ENCODE measurements at regions not wholly inside any gene's neighbourhood (a gene's known extent, or its start where the extent isn't known, plus 50 kb on each side); places are given as distances from the start of the nearest gene placed in this dataset.

- Histone ChIP-seq H2AFZ (ENCODE audit: control insufficient read depth, low read depth, low read length) (no peak overlapping the region), H3K27ac (ENCODE audit: control insufficient read depth, insufficient read depth) (no peak overlapping the region), H3K9ac (ENCODE audit: control insufficient read depth, insufficient read depth, low read length) (no peak overlapping the region), H3K4me1 (ENCODE audit: control insufficient read depth, insufficient read depth, low read length) (no peaks in the 10 kb centered on the region), H4K20me1 (ENCODE audit: control insufficient read depth, insufficient read depth) (no peaks in the 10 kb centered on the region), H3K4me3 (no peak overlapping the region), H3K79me2 (ENCODE audit: control insufficient read depth, insufficient read depth, low read length) (no peaks in the 10 kb centered on the region), H3K4me2 (ENCODE audit: control insufficient read depth, insufficient read depth) (no peak overlapping the region), H3K9me3 (replicated peaks; ENCODE audit: control insufficient read depth, insufficient read depth, low read length) (no peaks in the 10 kb centered on the region), H3K36me3 (ENCODE audit: control insufficient read depth in 2 of 2, insufficient read depth in 2 of 2, low read length in 1 of 2) (no peaks in the 10 kb centered on the region), H3K27me3 (replicated peaks in 1 of 2; ENCODE audit: control insufficient read depth in 2 of 2, insufficient read depth in 2 of 2, low read length in 1 of 2) (no peaks in the 10 kb centered on the region)
- SMC1A ChIA-PET (ENCODE audit: uncharacterized antibody, unreplicated experiment): no interaction called here
- no TSS peak for BruUV-seq (replicated peaks)
- no peak for TF ChIP-seq ASH2L (IDR thresholded peaks at IDR 0.05; ENCODE audit: borderline replicate concordance, low read depth)
- intact Hi-C loops (cut with micrococcal nuclease; ENCODE audit: unreplicated experiment) (no loop called here), in situ Hi-C loops (cut with MboI) (no loop called here)
- POLR2A ChIA-PET: no interaction called here
- ATAC-seq (no peak), DNase-seq (ENCODE audit: low read depth, low spot score) (no peak), FAIRE-seq (no peak)
- CTCF ChIA-PET: no interaction called here
- RAD21 ChIA-PET (ENCODE audit: unreplicated experiment): no interaction called here
- 0% methylated on average over 1 of the region's 1 CpG for WGBS (ENCODE audit: insufficient coverage, insufficient replicate concordance, low lambda C conversion rate, missing lambda C conversion rate)
Measured at GRCh38 chr7:45999541-45999940, 78.5 kb upstream of the IGFBP3 start.

DNA sequence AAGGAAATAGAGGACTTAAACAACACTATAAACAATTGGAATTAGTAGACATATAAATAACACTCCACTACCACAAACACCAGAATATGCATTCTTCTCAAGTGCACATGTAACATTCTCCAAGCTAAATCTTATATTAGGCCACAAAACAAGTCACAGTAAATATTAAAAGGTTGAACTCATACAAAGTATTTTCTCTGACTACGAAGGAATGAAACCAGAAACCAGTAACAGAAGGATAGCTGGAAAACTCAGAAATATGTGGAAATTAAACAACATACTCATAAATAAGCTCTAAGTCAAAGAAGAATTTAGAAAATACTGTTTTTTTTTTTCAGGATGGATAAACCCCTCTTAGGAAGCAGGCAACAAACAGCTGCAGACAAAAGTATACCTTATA, 77.4 kb upstream of the IGFBP3 start:
- Histone ChIP-seq H2AFZ (ENCODE audit: control insufficient read depth, low read depth, low read length) (no peak overlapping the region), H3K4me2 (ENCODE audit: control insufficient read depth, insufficient read depth) (no peak overlapping the region), H3K36me3 (ENCODE audit: control insufficient read depth in 2 of 2, insufficient read depth in 2 of 2, low read length in 1 of 2) (no peaks in the 10 kb centered on the region), H3K27ac (ENCODE audit: control insufficient read depth, insufficient read depth) (no peak overlapping the region), H3K4me1 (ENCODE audit: control insufficient read depth, insufficient read depth, low read length) (no peaks in the 10 kb centered on the region), H3K79me2 (ENCODE audit: control insufficient read depth, insufficient read depth, low read length) (no peaks in the 10 kb centered on the region), H3K4me3 (no peak overlapping the region), H3K9ac (ENCODE audit: control insufficient read depth, insufficient read depth, low read length) (no peak overlapping the region), H4K20me1 (ENCODE audit: control insufficient read depth, insufficient read depth) (no peaks in the 10 kb centered on the region), H3K9me3 (replicated peaks; ENCODE audit: control insufficient read depth, insufficient read depth, low read length) (no peaks in the 10 kb centered on the region), H3K27me3 (replicated peaks in 1 of 2; ENCODE audit: control insufficient read depth in 2 of 2, insufficient read depth in 2 of 2, low read length in 1 of 2) (no peaks in the 10 kb centered on the region)
- intact Hi-C loops (cut with micrococcal nuclease; ENCODE audit: unreplicated experiment): no loop called here
- RAD21 ChIA-PET (ENCODE audit: unreplicated experiment): no interaction called here
- no peak for ATAC-seq
- in situ Hi-C loops (cut with MboI): no loop called here
- no peak for TF ChIP-seq ZNF217 (IDR thresholded peaks at IDR 0.05)
- no peak for TF ChIP-seq SRF (IDR thresholded peaks at IDR 0.05; ENCODE audit: low read depth in 2 of 2, low read length in 2 of 2)
- no peak for TF ChIP-seq ASH2L (IDR thresholded peaks at IDR 0.05; ENCODE audit: borderline replicate concordance, low read depth)
- no peak for TF ChIP-seq HDAC6 (IDR thresholded peaks at IDR 0.05; ENCODE audit: unreplicated experiment)
- no peak for TF ChIP-seq MYB (IDR thresholded peaks at IDR 0.05; ENCODE audit: borderline replicate concordance, low read depth, low read length)
- TF ChIP-seq RBBP5 (conservative IDR thresholded peaks at IDR 0.05): no peak
- TF ChIP-seq HSF1 (IDR thresholded peaks at IDR 0.05; ENCODE audit: low read depth, low read length): no peak
- TF ChIP-seq NR2C2 (IDR thresholded peaks at IDR 0.05; ENCODE audit: borderline replicate concordance, control insufficient read depth, insufficient read length, low read depth): no peak
- no peak for TF ChIP-seq YY1 (IDR thresholded peaks at IDR 0.05; ENCODE audit: low read depth, low read length)
- TF ChIP-seq PAX5 (IDR thresholded peaks at IDR 0.05; ENCODE audit: borderline replicate concordance, low read depth, low read length): no peak
- TF ChIP-seq, protein P1, sequence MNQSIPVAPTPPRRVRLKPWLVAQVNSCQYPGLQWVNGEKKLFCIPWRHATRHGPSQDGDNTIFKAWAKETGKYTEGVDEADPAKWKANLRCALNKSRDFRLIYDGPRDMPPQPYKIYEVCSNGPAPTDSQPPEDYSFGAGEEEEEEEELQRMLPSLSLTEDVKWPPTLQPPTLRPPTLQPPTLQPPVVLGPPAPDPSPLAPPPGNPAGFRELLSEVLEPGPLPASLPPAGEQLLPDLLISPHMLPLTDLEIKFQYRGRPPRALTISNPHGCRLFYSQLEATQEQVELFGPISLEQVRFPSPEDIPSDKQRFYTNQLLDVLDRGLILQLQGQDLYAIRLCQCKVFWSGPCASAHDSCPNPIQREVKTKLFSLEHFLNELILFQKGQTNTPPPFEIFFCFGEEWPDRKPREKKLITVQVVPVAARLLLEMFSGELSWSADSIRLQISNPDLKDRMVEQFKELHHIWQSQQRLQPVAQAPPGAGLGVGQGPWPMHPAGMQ (IDR thresholded peaks at IDR 0.05; ENCODE audit: borderline replicate concordance): no peak
- no peak for TF ChIP-seq GABPA (IDR thresholded peaks at IDR 0.05; ENCODE audit: low read depth)
- no peak for TF ChIP-seq KLF5 (IDR thresholded peaks at IDR 0.05; ENCODE audit: partially characterized antibody)
- TF ChIP-seq EED (IDR thresholded peaks at IDR 0.05; ENCODE audit: low read depth): no peak
- SMC1A ChIA-PET (ENCODE audit: uncharacterized antibody, unreplicated experiment): interaction anchor here (1.2 kb wide), 1 partner anchor 10 kb away, joined by 5 read pairs; no protein-coding TSS in a partner anchor
- BruUV-seq (replicated peaks): no TSS peak
- DNase-seq (ENCODE audit: low read depth, low spot score): no peak
- POLR2A ChIA-PET: no interaction called here
- 0% methylated on average over 1 of the region's 1 CpG for WGBS (ENCODE audit: insufficient coverage, insufficient replicate concordance, low lambda C conversion rate, missing lambda C conversion rate)
- CTCF ChIA-PET: no interaction called here
- FAIRE-seq: no peak
